ENCODE measurements at regions not wholly inside any gene's neighbourhood (a gene's known extent, or its start where the extent isn't known, plus 50 kb on each side); places are given as distances from the start of the nearest gene placed in this dataset.
"Not testable (repeated sequence)": the region's sequence is repeated elsewhere in the genome, so short reads cannot be mapped to it uniquely, and the experiment has no call there.

DNA sequence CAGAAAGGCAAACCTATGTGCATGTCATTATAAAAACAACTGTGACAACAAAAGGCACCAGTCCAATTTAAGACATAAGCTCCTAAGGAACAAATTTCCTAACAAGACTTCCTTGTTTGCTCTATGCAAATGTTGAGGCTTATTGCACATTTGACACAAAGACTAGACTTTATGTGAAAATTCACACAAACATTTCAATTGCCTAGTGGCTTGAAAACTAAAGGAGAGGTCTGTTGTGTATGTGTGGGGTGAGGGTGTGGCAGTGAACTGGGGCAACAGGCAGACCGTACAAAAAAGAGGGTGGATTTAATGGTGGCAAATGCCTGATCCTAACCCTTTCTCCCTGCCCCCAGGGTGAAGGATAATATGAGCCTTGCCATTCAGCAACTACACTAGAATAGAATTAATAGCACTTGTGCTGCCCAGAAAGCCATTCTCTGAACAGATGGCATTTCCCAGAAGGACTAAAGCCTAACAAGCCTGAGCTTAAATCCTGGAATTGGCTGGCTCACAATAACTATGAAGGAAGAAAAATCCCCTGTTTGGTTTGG, 73.9 kb downstream of the GLUL start:
- Histone ChIP-seq H3K36me3 (no peaks in the 10 kb centered on the region), H3K4me3 (no peak overlapping the region), H3K27ac (no peak overlapping the region), H3K4me1 (ENCODE audit: insufficient read depth) (no peaks in the 10 kb centered on the region), H3K9me3 (no peaks in the 10 kb centered on the region), H3K27me3 (no peaks in the 10 kb centered on the region)
- intact Hi-C loops (cut with DNase I): no loop called here
- no peak for DNase-seq
- WGBS, 3 donors: 81 to 86% (median 85%) methylated on average over 1 of the region's 1 CpG
- TF ChIP-seq POLR2A (IDR thresholded peaks at IDR 0.05) (no peak), EP300 (IDR thresholded peaks at IDR 0.05) (no peak)
- TF ChIP-seq, protein P1, sequence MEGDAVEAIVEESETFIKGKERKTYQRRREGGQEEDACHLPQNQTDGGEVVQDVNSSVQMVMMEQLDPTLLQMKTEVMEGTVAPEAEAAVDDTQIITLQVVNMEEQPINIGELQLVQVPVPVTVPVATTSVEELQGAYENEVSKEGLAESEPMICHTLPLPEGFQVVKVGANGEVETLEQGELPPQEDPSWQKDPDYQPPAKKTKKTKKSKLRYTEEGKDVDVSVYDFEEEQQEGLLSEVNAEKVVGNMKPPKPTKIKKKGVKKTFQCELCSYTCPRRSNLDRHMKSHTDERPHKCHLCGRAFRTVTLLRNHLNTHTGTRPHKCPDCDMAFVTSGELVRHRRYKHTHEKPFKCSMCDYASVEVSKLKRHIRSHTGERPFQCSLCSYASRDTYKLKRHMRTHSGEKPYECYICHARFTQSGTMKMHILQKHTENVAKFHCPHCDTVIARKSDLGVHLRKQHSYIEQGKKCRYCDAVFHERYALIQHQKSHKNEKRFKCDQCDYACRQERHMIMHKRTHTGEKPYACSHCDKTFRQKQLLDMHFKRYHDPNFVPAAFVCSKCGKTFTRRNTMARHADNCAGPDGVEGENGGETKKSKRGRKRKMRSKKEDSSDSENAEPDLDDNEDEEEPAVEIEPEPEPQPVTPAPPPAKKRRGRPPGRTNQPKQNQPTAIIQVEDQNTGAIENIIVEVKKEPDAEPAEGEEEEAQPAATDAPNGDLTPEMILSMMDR (IDR thresholded peaks at IDR 0.05): no peak

DNA sequence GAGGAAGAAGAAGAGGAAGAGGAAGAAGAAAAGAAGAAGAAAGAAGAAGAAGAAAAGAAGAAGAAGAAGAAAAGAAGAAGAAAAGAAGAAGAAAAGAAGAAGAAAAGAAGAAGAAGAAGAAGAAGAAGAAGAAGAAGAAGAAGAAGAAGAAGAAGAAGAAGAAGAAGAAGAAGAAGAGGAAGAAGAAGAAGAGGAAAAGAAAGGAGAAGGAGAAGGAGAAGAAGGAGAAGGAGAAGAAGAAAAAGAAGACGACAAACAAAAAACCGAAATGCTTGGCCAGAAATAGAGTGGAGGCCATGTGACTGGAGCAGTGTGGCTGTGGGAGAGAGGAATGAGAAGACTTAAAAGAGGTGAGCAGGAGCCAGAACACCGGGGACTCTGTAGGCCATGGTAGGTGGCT, 75.1 kb downstream of the GLUL start:
- H3K4me3 ChIP-seq; H3K4me1 ChIP-seq (ENCODE audit: insufficient read depth); H3K27me3 ChIP-seq; H3K9me3 ChIP-seq; DNase-seq; intact Hi-C loops (cut with DNase I); H3K36me3 ChIP-seq; H3K27ac ChIP-seq: not testable (repeated sequence)
- WGBS, 3 donors: 85 to 95% (median 92%) methylated on average over 3 of the region's 3 CpGs

DNA sequence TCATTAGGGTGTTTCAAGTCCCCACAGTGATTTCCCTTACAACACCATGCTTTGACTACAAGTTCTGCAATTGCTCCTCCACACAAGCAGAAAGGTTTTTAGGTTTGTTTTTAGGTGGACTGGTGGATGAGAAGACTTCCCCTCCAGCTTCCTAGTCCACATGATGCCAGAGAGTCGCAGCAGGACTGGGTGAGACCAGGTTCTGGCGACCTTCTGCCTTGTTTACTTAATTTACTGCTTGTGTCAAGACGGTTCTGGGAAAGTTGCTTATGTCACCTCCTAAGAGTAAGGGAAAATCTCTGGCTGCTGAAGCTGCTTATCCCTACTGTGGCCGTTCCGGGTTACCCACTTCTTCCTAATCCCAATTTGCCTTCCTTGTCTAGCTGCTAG, 76.4 kb downstream of the GLUL start:
- WGBS, 3 donors: 65 to 72% (median 67%) methylated on average over 5 of the region's 5 CpGs
- no peak overlapping the region for H3K27ac ChIP-seq
- H3K36me3 ChIP-seq: no peaks in the 10 kb centered on the region
- TF ChIP-seq EP300 (IDR thresholded peaks at IDR 0.05) (no peak), POLR2A (IDR thresholded peaks at IDR 0.05) (no peak)
- TF ChIP-seq, protein P1 (IDR thresholded peaks at IDR 0.05): no peak
- H3K4me3 ChIP-seq: no peak overlapping the region
- DNase-seq: no peak
- no peaks in the 10 kb centered on the region for H3K4me1 ChIP-seq (ENCODE audit: insufficient read depth)
- H3K9me3 ChIP-seq: no peaks in the 10 kb centered on the region
- no peaks in the 10 kb centered on the region for H3K27me3 ChIP-seq
- intact Hi-C loops (cut with DNase I): no loop called here

DNA sequence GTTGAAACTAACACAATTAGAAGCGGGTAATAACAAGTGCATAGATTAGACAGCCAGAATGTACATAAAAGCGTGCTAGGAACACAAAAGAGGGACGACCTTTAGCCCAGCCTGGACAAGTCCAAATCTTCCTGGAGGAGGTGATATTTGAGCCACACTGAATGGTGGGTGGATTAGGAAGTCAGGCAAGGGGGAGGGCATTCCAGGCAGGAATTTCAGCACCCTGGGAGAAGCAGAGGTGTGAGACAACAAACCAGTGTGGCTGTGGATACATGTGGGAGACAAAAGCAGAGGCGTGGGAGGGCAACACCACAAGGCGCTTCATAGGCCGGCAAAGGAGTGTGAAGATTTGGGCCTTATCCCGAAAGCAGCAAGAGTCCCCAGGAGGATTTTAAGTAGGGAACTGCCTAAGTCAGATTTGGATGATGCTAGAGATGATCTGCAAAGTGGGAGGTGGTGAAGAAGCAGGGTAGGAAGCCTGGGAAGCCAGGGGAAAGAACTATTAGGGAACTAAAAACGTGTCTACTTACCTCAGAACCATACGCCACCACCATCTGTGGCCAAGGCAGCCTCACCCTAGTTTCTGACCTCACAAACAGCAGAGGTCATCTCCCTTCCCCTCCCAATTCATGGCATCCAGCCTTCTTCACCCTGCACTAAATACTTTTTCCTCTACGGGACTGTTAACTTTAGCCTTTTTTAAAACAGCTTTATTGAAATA, 81.8 kb downstream of the GLUL start:
- DNase-seq: no peak
- TF ChIP-seq, protein P1 (IDR thresholded peaks at IDR 0.05): no peak
- no peak for TF ChIP-seq EP300 (IDR thresholded peaks at IDR 0.05)
- TF ChIP-seq POLR2A (IDR thresholded peaks at IDR 0.05): no peak

DNA sequence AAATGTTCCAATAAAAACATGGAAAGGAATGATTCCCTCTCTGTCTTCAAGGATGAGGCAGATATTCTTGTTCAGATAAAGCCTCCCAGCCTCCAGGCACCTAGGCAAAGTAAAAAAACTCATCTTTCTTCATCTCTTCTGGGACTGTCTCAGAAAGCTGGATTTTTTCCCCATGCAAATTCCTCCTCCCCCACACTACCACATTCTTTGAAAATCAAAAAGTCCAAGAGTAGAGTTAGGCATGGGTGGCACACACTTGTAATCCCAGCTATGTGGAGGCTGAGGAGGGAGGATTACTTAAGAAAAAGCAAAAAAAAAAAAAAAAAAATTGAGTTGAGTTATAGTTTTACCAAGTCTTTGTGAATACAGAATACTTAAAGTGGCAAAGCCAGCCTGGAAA, 82.8 kb downstream of the GLUL start:
- H3K27ac ChIP-seq: no peak overlapping the region
- no peaks in the 10 kb centered on the region for H3K27me3 ChIP-seq
- no peaks in the 10 kb centered on the region for H3K9me3 ChIP-seq
- no peak overlapping the region for H3K4me3 ChIP-seq
- TF ChIP-seq, protein P1 (IDR thresholded peaks at IDR 0.05): no peak
- TF ChIP-seq POLR2A (IDR thresholded peaks at IDR 0.05) (no peak), EP300 (IDR thresholded peaks at IDR 0.05) (no peak)
- H3K4me1 ChIP-seq (ENCODE audit: insufficient read depth): peaks cover 4% of the 10 kb centered on the region
- DNase-seq: no peak
- H3K36me3 ChIP-seq: no peaks in the 10 kb centered on the region
- intact Hi-C loops (cut with DNase I): loop anchor here in 1 of 4 donors (10.0 kb wide), 1 partner anchor 164 kb away; no protein-coding TSS in a partner anchor

More for the DNA sequence above, 81.8 kb downstream of the GLUL start:
- Histone ChIP-seq H3K27me3 (no peaks in the 10 kb centered on the region), H3K4me1 (ENCODE audit: insufficient read depth) (no peaks in the 10 kb centered on the region), H3K27ac (no peak overlapping the region), H3K9me3 (no peaks in the 10 kb centered on the region), H3K4me3 (no peak overlapping the region), H3K36me3 (no peaks in the 10 kb centered on the region)
- intact Hi-C loops (cut with DNase I): loop anchor here in 1 of 4 donors (10.0 kb wide), 1 partner anchor 165 kb away; no protein-coding TSS in a partner anchor
- WGBS, 3 donors: 82 to 84% (median 83%) methylated on average over 10 of the region's 10 CpGs

DNA sequence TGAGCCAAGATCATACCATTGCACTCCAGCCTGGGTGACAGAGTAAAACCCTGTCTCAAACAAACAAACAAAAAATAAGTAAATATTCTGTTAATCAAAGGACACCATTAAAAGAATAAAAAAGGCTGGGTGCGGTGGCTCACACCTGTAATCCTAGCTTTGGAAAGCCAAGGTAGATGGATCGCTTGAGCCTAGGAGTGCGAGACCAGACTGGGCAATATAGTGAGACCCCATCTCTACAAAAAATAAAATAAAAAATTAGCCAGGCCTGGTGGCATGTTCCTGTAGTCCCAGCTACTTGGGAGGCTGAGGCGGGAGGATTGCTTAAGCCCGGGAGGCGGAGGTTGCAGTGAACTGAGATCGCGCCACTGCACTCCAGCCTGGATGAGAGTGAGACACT, 84.1 kb downstream of the GLUL start:
- intact Hi-C loops (cut with DNase I): loop anchor here in 1 of 4 donors (10.0 kb wide), 1 partner anchor 163 kb away; no protein-coding TSS in a partner anchor
- 97 to 98% (median 97%) methylated on average over 8 of the region's 8 CpGs for WGBS, 3 donors
- not testable (repeated sequence) for H3K4me3 ChIP-seq; H3K9me3 ChIP-seq; H3K27me3 ChIP-seq; H3K36me3 ChIP-seq; H3K4me1 ChIP-seq (ENCODE audit: insufficient read depth); DNase-seq; H3K27ac ChIP-seq

Data from ovary (tissue), 7 donors.